ENCODE measurements at regions not wholly inside any gene's neighbourhood (a gene's known extent, or its start where the extent isn't known, plus 50 kb on each side); places are given as distances from the start of the nearest gene placed in this dataset.

GRCh38 chr2:187220071-187220470 lies 228.0 kb downstream of the CALCRL start:
- no peak for TF ChIP-seq CTCF (IDR thresholded peaks at IDR 0.05; ENCODE audit: poor library complexity, severe bottlenecking)
- Histone ChIP-seq H3K4me1 (ENCODE audit: insufficient read depth, poor library complexity, severe bottlenecking) (no peaks in the 10 kb centered on the region), H3K36me3 (ENCODE audit: low read depth) (no peaks in the 10 kb centered on the region), H3K4me3 (ENCODE audit: severe bottlenecking) (no peak overlapping the region), H3K27me3 (ENCODE audit: insufficient read depth, poor library complexity, severe bottlenecking) (no peaks in the 10 kb centered on the region), H3K9me3 (ENCODE audit: severe bottlenecking) (peaks cover 2% of the 10 kb centered on the region), H3K27ac (ENCODE audit: poor library complexity, severe bottlenecking) (no peak overlapping the region)
- DNase-seq (ENCODE audit: low spot score) (no peak), ATAC-seq (ENCODE audit: low read depth) (no peak)

GRCh38 chr2:187215532-187216240 lies 232.4 kb downstream of the CALCRL start:
- no peak for ATAC-seq (ENCODE audit: low read depth)
- no peak for DNase-seq (ENCODE audit: low spot score)
- H3K9me3 ChIP-seq (ENCODE audit: severe bottlenecking) = peaks cover 2% of the 10 kb centered on the region
- H3K27me3 ChIP-seq (ENCODE audit: insufficient read depth, poor library complexity, severe bottlenecking) = no peaks in the 10 kb centered on the region
- H3K4me3 ChIP-seq (ENCODE audit: severe bottlenecking) = no peak overlapping the region
- TF ChIP-seq CTCF (IDR thresholded peaks at IDR 0.05; ENCODE audit: poor library complexity, severe bottlenecking) = no peak
- no peaks in the 10 kb centered on the region for H3K36me3 ChIP-seq (ENCODE audit: low read depth)
- no peak overlapping the region for H3K27ac ChIP-seq (ENCODE audit: poor library complexity, severe bottlenecking)
- no peaks in the 10 kb centered on the region for H3K4me1 ChIP-seq (ENCODE audit: insufficient read depth, poor library complexity, severe bottlenecking)

- no peaks in the 10 kb centered on the region for H3K4me1 ChIP-seq (ENCODE audit: insufficient read depth, poor library complexity, severe bottlenecking)
- TF ChIP-seq CTCF (IDR thresholded peaks at IDR 0.05; ENCODE audit: poor library complexity, severe bottlenecking) = no peak
- no peak for ATAC-seq (ENCODE audit: low read depth)
- peaks cover 2% of the 10 kb centered on the region for H3K9me3 ChIP-seq (ENCODE audit: severe bottlenecking)
- no peak for DNase-seq (ENCODE audit: low spot score)
- H3K4me3 ChIP-seq (ENCODE audit: severe bottlenecking) = no peak overlapping the region
- no peaks in the 10 kb centered on the region for H3K27me3 ChIP-seq (ENCODE audit: insufficient read depth, poor library complexity, severe bottlenecking)
- H3K27ac ChIP-seq (ENCODE audit: poor library complexity, severe bottlenecking) = no peak overlapping the region
- no peaks in the 10 kb centered on the region for H3K36me3 ChIP-seq (ENCODE audit: low read depth)
Observed at GRCh38 chr2:187214306-187214705, 233.7 kb downstream of the CALCRL start.

GRCh38 chr2:187213798-187214197 lies 234.3 kb downstream of the CALCRL start:
- ATAC-seq (ENCODE audit: low read depth) = no peak

More at GRCh38 chr2:187213798-187214197, 234.3 kb downstream of the CALCRL start:
- H3K4me1 ChIP-seq (ENCODE audit: insufficient read depth, poor library complexity, severe bottlenecking) = no peaks in the 10 kb centered on the region
- no peak for TF ChIP-seq CTCF (IDR thresholded peaks at IDR 0.05; ENCODE audit: poor library complexity, severe bottlenecking)
- H3K4me3 ChIP-seq (ENCODE audit: severe bottlenecking) = no peak overlapping the region
- no peak for DNase-seq (ENCODE audit: low spot score)
- no peak overlapping the region for H3K27ac ChIP-seq (ENCODE audit: poor library complexity, severe bottlenecking)
- peaks cover under 1% of the 10 kb centered on the region for H3K9me3 ChIP-seq (ENCODE audit: severe bottlenecking)
- no peaks in the 10 kb centered on the region for H3K36me3 ChIP-seq (ENCODE audit: low read depth)
- H3K27me3 ChIP-seq (ENCODE audit: insufficient read depth, poor library complexity, severe bottlenecking) = no peaks in the 10 kb centered on the region
